ENCODE measurements at regions not wholly inside any gene's neighbourhood (a gene's known extent, or its start where the extent isn't known, plus 50 kb on each side); places are given as distances from the start of the nearest gene placed in this dataset.

DNA sequence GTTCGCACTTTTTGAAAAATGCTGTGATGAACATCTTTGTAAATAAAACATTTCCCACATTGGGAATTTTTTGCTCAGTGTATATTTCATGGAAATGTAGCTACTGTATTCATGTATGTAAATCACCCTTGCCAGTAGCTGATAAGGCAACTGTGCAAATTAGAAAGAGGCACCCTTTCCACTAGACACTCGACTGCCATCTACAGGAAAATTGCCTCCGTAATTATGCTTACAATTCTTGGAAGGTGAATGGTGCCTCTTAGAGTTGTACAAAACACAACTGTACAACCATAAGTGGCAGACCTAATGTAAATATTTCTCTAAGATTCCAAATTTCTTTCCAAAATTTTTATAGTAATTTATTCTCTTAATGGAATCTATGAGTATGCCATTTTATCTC lies 491.7 kb downstream of the CCSER2 start:
- TF ChIP-seq, protein P1, sequence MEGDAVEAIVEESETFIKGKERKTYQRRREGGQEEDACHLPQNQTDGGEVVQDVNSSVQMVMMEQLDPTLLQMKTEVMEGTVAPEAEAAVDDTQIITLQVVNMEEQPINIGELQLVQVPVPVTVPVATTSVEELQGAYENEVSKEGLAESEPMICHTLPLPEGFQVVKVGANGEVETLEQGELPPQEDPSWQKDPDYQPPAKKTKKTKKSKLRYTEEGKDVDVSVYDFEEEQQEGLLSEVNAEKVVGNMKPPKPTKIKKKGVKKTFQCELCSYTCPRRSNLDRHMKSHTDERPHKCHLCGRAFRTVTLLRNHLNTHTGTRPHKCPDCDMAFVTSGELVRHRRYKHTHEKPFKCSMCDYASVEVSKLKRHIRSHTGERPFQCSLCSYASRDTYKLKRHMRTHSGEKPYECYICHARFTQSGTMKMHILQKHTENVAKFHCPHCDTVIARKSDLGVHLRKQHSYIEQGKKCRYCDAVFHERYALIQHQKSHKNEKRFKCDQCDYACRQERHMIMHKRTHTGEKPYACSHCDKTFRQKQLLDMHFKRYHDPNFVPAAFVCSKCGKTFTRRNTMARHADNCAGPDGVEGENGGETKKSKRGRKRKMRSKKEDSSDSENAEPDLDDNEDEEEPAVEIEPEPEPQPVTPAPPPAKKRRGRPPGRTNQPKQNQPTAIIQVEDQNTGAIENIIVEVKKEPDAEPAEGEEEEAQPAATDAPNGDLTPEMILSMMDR (conservative IDR thresholded peaks at IDR 0.05 in 1 of 2, IDR thresholded peaks at IDR 0.05 in 1 of 2; ENCODE audit: low read depth in 1 of 2, low read length in 2 of 2), result no peak
- no peak for TF ChIP-seq EZH2 (IDR thresholded peaks at IDR 0.05; ENCODE audit: low read length, missing control alignments)

Data from fibroblast of lung (primary cell).